Parathyroid adenoma (tissue), 2 donors: ENCODE measurements at regions not wholly inside any gene's neighbourhood (a gene's known extent, or its start where the extent isn't known, plus 50 kb on each side); places are given as distances from the start of the nearest gene placed in this dataset.
A peak's percentile ranks its signal among the peaks of the same experiment; 100 is the strongest.

ENCODE experiments used
- H2AFZ ChIP-seq: fragments of 300-600 bp; sonication (generic); one replicate; pipeline ENCODE4 v1.7.0; 2017; ENCODE audit warnings: antibody characterized with exemption, mild to moderate bottlenecking
- H3K27ac ChIP-seq: fragments of 300-600 bp; sonication (generic); one replicate; pipeline ENCODE4 v1.7.0; 2017
- H3K27me3 ChIP-seq: fragments of 300-600 bp; sonication (generic); one replicate; pipeline ENCODE4 v1.7.0; 2017; ENCODE audit warnings: low read length; ENCODE audit not compliant: control insufficient read depth, insufficient read depth
- H3K36me3 ChIP-seq: fragments of 300-600 bp; sonication (generic); one replicate; pipeline ENCODE4 v1.7.0; 2017; ENCODE audit warnings: low read length; ENCODE audit not compliant: control insufficient read depth, insufficient read depth
- H3K4me1 ChIP-seq: fragments of 300-600 bp; sonication (generic); one replicate; pipeline ENCODE4 v1.7.0; 2017; ENCODE audit warnings: control low read depth
- H3K4me2 ChIP-seq: fragments of 300-600 bp; sonication (generic); one replicate; pipeline ENCODE4 v1.7.0; 2017; ENCODE audit warnings: low read length
- H3K4me3 ChIP-seq: fragments of 300-600 bp; sonication (generic); one replicate; pipeline ENCODE4 v1.7.0; 2017; ENCODE audit warnings: low read depth, low read length
- H3K79me2 ChIP-seq: fragments of 300-600 bp; sonication (generic); one replicate; pipeline ENCODE4 v1.7.0; 2017; ENCODE audit warnings: control low read depth
- H3K9ac ChIP-seq: fragments of 300-600 bp; sonication (generic); one replicate; pipeline ENCODE4 v1.7.0; 2017; ENCODE audit warnings: mild to moderate bottlenecking
- H3K9me3 ChIP-seq: fragments of 300-600 bp; sonication (generic); one replicate; pipeline ENCODE4 v1.7.0; 2017; ENCODE audit warnings: low read length; ENCODE audit not compliant: control insufficient read depth
- TF ChIP-seq, protein P1 (sequence below): fragments of 300-600 bp; sonication (generic); IDR thresholded peaks from one replicate; pipeline ENCODE4 v1.7.0; 2017; ENCODE audit warnings: antibody characterized with exemption, mild to moderate bottlenecking
- donor health status: primary hyperparathyroidism.

DNA sequence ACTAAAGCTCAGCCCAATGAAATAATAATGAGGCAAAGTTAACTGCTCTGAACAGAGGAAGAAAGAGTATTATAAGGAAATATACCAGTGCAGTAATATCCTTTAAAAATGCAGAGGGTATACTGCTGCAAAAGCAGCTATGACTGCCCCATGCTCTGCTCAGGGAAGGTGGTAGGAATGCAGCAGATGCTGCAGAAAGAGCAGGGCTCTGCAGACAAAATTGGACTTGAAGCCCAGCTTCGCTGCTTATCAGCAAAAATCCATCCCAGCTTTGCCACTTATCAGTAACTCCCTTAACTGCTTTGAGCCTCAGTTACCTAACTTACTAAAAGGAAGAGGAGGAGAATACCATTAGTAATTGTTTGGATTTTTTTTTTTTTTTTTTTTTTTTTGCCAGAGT is 533.8 kb upstream of the CDH5 start:
- no peak overlapping the region for H3K4me2 ChIP-seq
- no peak overlapping the region for H3K4me3 ChIP-seq
- no peak overlapping the region for H2AFZ ChIP-seq
- TF ChIP-seq, protein P1, sequence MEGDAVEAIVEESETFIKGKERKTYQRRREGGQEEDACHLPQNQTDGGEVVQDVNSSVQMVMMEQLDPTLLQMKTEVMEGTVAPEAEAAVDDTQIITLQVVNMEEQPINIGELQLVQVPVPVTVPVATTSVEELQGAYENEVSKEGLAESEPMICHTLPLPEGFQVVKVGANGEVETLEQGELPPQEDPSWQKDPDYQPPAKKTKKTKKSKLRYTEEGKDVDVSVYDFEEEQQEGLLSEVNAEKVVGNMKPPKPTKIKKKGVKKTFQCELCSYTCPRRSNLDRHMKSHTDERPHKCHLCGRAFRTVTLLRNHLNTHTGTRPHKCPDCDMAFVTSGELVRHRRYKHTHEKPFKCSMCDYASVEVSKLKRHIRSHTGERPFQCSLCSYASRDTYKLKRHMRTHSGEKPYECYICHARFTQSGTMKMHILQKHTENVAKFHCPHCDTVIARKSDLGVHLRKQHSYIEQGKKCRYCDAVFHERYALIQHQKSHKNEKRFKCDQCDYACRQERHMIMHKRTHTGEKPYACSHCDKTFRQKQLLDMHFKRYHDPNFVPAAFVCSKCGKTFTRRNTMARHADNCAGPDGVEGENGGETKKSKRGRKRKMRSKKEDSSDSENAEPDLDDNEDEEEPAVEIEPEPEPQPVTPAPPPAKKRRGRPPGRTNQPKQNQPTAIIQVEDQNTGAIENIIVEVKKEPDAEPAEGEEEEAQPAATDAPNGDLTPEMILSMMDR: no peak
- peaks cover 5% of the 10 kb centered on the region for H3K4me1 ChIP-seq
- H3K36me3 ChIP-seq: no peaks in the 10 kb centered on the region
- H3K27me3 ChIP-seq: no peaks in the 10 kb centered on the region
- no peaks in the 10 kb centered on the region for H3K79me2 ChIP-seq
- H3K27ac ChIP-seq: no peak overlapping the region
- H3K9ac ChIP-seq: no peak overlapping the region
- no peaks in the 10 kb centered on the region for H3K9me3 ChIP-seq

- Histone ChIP-seq H3K4me1 (peaks cover 5% of the 10 kb centered on the region), H3K4me2 (no peak overlapping the region), H3K27ac (no peak overlapping the region), H3K36me3 (no peaks in the 10 kb centered on the region), H3K4me3 (no peak overlapping the region), H3K9ac (no peak overlapping the region), H3K27me3 (no peaks in the 10 kb centered on the region), H3K9me3 (no peaks in the 10 kb centered on the region), H2AFZ (no peak overlapping the region), H3K79me2 (no peaks in the 10 kb centered on the region)
- TF ChIP-seq, protein P1: no peak
These were observed 534.4 kb upstream of the CDH5 start for GRCh38 chr16:65831903-65832666.

DNA sequence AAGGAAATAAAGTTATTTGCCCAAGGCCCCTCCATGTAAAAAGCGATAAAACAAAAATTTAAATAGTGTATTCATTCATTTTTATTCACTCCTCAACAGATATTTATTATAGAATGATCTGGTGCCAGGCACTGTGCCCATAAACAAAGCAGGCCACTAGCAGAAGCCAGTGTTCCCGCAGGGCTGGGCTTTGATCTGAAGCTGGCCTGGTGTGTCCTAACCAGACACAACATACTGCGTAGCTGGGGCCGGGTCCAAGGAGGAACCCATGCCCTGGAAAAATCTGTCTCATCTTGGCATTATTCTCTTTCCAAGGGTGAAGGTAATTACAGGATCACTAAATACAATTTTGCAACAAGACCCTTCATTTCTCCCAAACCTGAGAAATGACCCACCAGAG is 537.4 kb upstream of the CDH5 start:
- Histone ChIP-seq H3K4me1 (peaks cover 5% of the 10 kb centered on the region), H3K9me3 (no peaks in the 10 kb centered on the region), H3K79me2 (no peaks in the 10 kb centered on the region), H3K27ac (peak overlapping the region; percentile 33), H2AFZ (no peak overlapping the region), H3K9ac (no peak overlapping the region), H3K4me2 (no peak overlapping the region), H3K27me3 (no peaks in the 10 kb centered on the region), H3K36me3 (no peaks in the 10 kb centered on the region), H3K4me3 (no peak overlapping the region)
- TF ChIP-seq, protein P1: no peak

- no peaks in the 10 kb centered on the region for H3K36me3 ChIP-seq
- TF ChIP-seq, protein P1: no peak
These were observed 538.2 kb upstream of the CDH5 start for GRCh38 chr16:65828296-65828695.

GRCh38 chr16:65827231-65827630 is 539.3 kb upstream of the CDH5 start:
- peaks cover 5% of the 10 kb centered on the region for H3K4me1 ChIP-seq

More at GRCh38 chr16:65828296-65828695, 538.2 kb upstream of the CDH5 start:
- H3K4me2 ChIP-seq: no peak overlapping the region
- peak overlapping the region; percentile 33 for H3K27ac ChIP-seq
- H3K4me3 ChIP-seq: no peak overlapping the region
- H2AFZ ChIP-seq: no peak overlapping the region
- peaks cover 5% of the 10 kb centered on the region for H3K4me1 ChIP-seq
- H3K9me3 ChIP-seq: no peaks in the 10 kb centered on the region
- H3K79me2 ChIP-seq: no peaks in the 10 kb centered on the region
- H3K27me3 ChIP-seq: no peaks in the 10 kb centered on the region
- H3K9ac ChIP-seq: no peak overlapping the region

More at GRCh38 chr16:65827231-65827630, 539.3 kb upstream of the CDH5 start:
- TF ChIP-seq, protein P1: no peak
- Histone ChIP-seq H3K4me2 (no peak overlapping the region), H2AFZ (no peak overlapping the region), H3K27me3 (no peaks in the 10 kb centered on the region), H3K27ac (no peak overlapping the region), H3K4me3 (no peak overlapping the region), H3K9ac (no peak overlapping the region), H3K36me3 (no peaks in the 10 kb centered on the region), H3K79me2 (no peaks in the 10 kb centered on the region), H3K9me3 (no peaks in the 10 kb centered on the region)
